HG03442 (cell line): ENCODE measurements at regions not wholly inside any gene's neighbourhood (a gene's known extent, or its start where the extent isn't known, plus 50 kb on each side); places are given as distances from the start of the nearest gene placed in this dataset.

Source experiments
- ATAC-seq: cut with Tn5 transposase; IDR thresholded peaks from one replicate; pipeline ENCODE4 v1.9.1; 2021; ENCODE audit warnings: mild to moderate bottlenecking, moderate library complexity; ENCODE audit not compliant: unreplicated experiment

DNA sequence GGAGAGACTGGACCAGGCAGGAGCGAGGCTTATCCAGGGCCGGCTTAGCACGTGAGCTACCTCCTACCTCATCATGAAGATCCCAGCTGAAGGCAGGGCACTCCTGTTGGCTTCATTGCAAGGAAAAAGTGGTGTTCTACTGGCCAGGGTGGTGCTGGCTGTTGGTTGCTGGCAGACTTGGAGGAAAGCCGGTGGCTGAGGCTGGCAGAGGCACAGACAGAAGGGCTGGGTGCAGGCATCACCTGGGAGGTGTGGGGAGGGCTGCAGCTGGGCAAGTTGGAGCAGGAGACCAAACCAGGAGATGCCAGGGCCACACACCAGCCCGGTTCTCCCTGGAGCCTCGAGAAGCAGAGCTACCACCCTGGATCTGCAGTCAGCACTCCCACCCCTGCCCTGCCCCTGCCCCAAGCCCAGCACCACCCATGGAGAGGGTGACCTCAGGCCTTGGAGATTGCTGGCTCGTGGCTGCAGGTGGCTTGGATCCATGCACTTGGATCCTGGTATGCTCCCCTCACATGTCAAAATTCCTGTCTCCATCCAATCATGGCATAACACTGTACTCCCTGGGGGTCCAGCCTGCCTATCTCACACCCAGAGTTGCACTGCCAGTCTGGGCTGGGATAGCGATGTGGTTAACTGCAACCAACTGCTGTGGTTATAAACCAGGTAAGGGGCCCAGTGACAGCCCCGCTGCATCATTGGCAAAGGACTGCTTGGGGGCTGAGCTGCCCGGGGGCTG is 49.7 kb downstream of the GLI2 start:
- ATAC-seq: no peak

DNA sequence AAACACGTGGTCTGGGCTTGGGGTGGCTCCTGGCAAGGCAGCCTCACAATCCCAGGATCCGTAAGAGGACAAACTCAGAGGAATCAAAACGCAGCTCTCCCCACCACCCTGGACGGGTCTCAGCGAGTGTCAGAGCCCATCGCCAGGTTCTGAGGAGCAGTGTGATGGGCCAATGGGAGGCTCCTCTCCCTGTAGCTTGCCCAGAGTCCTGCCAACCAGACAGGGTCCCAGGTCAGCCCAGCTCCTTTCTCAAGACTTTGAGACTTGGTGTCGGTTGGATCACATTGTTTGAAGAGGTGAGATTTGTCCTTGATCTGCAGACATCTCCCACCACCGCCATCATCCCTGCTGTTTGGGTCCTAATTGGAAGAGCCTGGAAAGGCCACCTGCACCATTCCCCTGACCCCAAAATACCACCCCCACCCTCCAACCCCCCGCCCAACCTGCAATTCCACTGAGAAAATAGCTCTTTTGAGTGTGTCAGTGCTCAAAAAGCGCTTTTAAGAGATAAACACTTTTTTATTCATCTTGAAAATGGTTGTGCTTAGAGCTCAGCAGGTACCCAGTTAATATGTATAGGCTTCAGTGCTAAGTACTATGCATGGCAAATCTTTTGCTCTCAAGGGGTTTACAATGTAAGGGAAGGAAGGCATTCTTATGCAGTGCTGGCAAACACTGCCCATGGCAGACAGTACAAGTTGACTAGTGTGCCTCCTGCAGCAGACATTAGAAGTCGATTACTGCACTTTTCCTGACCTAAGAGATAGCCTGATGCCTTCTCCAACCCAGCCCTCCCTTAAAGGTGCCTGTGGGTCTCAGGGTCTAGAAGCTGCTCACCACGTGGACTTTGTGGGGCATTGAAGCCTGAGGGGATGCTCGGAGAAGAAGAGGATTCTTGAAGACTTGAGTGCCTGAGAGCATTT is 50.6 kb downstream of the GLI2 start:
- no peak for ATAC-seq

DNA sequence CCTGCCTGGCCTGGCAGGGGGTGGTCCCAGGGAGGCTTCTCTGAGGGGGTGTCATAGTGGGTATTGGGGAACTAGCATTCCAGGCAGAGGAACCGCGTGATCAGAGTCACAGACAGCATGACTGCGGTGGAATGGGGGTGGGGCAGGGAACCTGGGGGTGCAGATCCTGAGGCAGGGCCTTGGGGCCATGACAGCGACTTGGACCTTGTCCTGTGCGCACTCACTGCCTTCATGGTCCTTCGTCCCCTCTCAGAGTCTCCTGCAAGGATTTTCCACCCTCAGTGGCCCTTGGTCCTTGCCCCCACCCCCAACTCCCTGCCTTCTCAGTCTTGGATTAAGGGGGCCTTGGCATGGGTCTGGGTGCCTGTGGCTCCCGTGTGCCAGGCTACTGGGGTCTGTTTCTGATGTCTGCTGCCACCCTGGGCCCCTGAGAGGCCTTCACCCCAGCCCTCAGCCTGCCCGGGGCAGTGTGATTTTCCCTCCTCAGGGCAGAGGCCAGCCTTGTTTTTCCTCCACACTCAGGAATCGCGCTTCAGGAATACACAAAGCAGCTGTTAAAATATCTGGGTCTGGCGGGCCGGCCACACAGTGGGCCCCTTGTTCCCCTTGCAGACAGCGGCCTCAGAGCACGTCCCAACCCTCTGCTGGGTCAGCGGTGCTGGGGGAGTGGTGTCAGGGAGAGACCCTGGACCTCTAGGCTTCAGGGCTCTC is 51.6 kb downstream of the GLI2 start:
- ATAC-seq: no peak

DNA sequence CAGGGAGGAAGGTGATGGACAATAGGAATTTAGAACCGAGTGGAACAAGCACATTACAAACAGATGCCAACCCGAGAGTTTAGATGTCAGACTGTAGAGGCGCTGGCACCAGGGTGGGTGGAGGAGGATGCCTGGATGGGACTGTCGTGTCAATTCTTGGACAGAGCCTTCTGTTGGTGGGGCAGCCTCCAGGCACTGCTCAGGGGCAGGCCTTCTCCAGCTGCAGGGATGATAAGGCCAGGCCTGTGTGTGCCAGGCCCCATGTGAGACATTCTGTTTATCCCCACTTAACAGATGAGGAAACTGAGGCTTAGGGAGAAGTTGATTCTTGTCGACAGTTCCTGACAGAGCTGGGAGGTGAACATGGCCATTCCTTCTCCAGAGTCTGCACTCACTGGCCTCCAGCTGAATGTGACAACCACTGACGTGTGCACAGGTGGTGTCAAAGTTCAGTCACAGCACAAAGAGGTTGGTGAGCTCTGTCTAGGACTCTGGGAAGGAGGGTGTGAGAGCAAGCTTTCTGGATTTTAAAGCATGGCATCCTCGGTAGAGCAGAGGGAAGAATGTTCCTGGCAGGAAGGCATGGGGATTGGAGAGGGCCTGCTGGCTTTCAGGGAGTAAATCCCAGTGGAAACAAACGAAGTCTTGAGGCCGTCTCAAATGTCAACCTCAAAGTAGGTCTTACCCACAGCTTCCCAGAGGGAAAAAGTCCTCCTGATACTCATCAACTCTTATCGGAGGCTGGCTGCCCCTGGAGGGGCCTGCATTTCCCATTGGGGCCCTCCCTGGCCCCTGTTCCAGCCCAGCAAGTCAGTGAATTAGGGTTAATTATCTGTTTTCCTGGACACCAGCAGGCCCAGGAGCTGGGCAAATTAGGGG is 52.4 kb downstream of the GLI2 start:
- ATAC-seq: no peak

DNA sequence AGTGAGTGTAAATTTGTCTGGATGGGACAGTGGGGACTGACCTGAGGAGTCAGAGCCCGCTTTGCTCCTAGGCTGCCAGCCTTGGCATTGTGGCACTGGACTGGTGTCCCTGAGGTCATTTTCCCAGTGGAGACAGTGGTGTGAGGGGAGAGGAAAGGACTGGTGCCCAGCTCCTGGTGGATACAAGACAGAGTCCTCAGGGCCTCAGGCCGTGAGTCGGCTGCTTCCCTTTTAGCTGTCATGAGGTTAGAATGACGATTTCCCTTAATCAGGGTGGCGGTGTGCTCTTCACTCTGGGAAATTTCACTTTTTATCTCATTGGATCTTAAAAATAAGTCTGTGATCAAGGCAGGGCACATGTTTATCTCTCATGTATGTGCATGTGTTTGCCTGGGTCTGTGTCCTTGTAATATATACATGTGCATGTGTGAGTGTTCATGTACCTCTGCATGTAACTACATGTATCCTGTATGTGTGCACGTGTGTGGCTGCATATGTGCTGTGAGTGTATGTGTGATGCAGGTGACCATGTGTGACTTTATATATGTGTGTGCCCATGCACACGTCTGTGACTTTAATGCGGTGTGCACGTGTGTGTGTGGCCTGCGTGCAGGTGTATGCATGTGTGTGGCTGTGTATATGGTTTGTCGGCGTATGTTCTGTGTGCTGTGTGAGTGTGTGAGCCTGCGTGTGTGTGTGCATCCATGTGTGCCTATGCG is 55.7 kb downstream of the GLI2 start:
- ATAC-seq: no peak

DNA sequence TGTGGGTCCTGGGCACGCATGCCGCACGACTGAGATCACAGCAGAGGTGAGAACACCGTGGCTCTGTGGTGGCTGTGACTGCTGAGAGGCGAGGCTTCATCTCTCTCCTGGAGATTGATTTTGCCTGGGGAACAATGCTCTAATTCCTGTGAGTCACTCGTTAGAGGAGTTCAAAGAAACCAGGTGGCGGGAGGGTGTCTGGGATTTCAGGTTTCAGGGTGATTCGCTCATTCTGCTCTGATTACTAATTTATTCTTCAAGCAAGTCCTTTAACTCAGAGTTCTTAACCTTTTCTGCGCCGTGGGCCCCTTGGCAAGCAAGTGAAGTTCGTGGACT is 56.3 kb downstream of the GLI2 start:
- no peak for ATAC-seq

DNA sequence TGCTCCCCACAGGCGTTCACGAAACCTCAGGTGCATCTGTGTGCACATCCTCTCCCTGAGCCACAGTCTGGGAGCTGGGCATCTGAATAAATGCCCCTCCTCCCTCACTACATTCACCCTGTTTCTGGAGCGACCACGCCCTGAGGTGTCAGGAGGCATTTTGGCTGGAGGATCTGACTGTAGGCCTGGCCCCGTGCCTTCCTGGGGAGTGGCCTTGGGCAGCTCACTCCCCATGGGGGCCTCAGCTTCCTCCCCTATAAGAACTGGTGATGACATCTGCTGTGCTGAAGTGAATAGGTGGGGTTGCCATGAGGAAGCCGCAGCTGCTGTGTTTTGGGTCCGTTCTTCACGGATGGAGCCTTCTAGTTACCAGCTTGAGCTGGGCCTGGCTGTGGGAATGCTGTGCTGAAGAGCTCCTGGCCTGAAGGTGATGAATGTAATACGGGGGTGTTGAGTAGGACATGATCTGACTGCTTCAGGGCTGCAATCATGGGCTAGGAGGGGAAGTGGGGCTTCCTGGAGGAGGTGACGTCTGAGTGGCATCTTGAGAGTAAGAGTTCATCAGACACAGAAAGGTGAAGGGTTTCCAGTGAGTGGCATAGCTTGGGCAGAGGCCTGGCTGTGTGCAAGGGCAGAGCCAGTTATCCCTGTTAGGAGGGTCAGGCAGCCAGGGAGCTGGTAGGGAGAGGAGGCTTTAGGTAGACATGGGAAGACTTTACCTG is 58.2 kb downstream of the GLI2 start:
- no peak for ATAC-seq

DNA sequence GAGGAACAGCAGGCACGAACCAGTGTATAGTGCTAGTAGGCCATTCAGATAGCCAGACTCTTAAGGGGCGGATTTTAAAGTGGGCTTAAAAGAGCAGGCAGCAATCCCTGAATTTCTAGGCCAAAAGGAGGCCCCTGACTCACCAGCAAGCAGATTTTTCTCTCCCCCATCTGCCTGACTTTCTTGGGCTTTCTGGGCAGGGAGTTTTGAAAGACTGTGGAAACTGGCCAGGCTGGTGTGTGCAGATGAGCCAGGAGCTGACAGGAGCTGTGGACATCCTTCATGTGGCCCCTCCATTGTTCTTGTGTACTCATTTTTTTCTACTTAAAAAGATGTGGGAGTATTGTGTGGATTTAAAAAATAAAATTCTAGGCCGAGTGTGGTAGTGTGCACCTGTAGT is 59.0 kb downstream of the GLI2 start:
- no peak for ATAC-seq

DNA sequence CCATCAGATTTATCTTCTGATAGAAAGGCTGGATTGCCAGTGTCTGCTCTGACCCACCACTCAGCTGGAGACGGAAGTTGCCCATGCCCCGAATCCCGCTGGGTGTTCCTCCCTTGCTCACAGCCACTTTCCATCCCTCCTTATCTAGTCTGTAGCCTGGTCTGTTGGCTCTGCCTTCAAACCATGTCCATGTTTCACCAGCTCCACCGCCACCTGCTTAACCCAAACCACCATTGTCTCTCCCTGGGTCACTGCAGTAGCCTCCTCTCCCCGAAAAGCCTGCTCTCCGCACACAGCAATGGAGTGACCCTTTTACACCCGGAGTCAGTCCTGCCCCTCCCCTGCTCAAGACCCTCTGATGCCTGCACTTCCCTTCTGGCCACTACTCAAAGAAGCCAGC is 60.4 kb downstream of the GLI2 start:
- ATAC-seq: no peak

DNA sequence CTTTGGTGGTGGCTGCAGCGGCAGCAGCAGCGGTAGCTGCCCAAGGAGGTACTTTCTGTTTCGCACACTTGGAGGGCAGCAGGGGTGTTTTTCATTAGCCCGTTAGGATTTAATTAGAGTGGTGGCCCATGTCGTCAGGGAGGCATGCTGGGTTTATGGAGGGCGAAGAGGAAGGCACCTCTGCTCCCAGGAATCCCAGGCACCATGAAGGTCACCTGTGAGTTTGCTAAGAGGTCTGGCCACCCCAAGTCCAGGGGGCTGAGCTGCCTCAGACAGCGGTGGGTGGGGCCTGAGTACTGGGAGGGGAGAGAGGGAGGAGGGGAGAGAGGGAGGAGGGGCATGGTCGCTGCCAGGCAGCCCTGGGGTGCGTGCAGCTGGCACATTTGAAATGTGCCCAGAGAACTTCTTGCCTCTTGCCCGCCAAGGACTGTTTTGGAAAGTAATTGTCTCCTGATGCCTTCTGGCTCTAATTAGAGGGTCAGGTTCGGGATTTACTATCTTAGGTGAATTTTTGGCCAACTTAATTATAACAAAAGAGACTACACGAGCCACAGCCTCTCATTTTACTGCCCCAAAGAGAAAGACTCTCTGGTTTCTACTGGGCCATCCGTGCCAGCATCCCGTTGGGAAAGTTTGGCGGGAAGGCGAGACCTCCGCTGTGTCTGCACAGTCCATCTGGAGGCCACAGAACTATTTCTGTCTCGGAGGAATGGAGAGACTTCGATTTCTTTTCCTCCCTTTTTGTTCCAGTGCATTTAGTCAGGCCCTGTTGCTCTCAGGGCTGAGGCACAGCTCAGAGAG is 62.0 kb downstream of the GLI2 start:
- no peak for ATAC-seq

DNA sequence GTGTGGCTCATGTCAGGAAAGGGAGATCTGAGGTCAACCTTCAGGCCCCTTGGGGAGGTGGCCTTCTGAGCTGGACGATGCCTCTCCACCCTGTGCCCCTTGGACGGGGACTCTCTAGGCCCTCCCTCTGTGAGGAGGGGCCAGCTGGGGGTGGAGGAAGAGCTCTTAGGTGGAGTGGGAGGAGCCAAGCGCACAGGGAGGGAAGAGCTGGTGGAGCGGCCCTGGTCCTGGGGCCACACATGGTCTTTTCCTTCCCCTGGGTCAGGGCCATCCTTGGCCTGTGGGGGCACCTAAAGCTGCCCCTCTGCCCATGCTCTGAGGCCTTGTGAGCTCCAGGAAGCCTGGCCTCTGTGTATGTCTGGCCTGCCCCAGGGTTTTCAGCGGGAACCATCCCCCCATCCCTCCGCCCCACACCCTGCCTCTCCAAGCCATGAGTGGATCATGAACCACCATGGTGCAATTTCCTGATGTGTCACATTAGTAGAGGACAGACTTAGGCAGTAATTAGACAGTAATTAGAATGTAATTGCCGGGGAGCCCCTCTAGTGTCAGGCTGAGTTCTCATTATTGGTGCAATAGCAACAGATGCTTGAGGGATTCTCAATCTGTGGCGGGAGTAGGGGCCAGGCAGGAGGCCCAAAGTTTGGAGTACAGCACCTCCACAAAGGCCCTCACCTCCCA is 63.0 kb downstream of the GLI2 start:
- no peak for ATAC-seq

DNA sequence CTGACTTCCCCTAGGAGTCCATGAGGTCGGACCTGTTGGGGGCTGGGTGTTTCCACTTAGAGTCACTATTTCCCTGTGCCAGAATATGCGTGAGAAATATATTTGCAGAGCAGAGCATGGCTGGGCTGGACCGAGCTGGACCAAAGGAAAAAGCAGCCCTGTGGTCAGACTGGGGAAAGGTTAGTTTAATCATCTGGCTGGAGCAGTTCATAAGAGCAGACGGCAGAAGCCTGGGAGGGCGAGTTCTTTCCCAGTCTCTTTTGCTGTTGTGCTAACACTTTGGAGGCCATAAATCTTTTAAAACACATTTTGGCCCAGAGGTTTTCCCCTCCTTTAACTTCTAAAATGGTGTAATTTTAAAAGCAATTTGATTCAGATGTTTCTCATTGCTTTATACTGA is 66.5 kb downstream of the GLI2 start:
- ATAC-seq: no peak

DNA sequence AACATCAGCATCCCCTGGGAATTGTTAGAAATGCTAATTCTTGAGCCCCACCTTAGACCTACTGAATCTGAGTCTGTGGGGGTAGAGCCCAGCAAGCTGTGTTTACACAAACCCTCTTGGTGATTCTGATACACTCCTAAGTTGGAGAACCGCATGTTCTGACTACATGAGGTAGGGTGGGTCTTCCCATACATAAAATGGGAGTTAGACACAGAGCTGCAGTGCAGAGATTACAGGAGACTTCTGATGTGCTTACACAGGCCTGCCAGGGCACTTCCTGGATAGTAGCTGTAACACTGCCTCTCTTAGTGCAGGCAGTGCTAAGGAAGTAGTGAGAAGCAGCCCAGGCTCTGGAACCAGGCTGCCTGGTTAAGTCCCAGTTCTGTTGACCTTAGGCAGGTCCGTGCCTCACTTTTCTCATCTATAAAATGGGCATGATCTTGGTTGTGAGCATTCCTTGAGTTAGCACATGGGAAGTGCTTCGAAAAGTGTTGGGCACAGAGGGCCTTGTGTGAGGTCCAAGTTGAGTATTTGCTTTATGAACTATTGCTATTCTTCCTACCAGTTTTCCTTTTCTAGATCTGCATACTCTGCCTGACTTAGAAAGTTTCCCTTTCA is 67.3 kb downstream of the GLI2 start:
- ATAC-seq: no peak

DNA sequence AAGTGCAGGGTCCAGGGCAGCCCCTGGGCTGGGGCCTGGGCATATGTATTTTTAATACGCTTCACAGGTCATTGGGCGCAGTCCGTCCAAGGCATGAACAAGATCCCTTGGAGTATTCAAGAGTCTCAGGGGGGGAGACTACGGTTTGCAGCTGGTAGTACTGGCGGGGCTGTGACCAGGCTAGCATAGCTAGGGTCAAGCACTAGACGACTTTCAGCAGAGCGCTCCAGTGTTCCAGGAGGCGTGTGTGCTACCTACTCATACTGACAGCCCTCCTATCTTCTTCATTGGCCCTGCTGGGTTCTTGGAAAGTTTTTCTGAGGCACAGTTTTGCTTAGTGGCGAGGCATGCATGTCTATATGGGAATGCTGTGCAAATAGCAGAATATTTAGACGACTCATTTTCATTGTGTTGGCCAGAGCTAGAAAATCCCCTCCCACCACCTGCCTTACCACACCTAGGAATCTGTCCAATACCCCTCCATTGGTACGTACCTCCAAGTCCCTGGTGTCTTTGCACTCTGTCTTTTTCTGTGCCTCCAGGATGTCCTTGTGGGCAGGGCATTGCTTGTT is 68.2 kb downstream of the GLI2 start:
- no peak for ATAC-seq

DNA sequence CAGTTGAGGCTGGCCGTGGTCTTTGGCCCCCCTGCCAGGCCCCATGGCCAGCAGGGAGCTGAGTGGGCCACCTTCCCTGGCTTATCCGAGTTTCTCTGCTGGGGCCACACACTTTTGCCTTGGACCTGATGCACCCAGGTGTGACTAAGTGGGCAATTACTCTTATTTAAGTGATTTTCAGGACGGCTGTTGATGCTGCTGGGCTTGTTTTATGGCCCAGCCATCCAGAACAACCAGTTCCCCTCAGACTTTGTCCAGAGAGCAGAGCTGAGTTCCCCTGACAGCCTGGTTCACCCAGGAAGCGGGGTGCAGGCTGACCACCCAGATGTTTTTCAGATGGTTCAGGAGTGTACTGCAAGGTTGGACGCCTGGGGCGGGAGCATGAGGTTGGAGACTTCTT is 68.8 kb downstream of the GLI2 start:
- no peak for ATAC-seq

DNA sequence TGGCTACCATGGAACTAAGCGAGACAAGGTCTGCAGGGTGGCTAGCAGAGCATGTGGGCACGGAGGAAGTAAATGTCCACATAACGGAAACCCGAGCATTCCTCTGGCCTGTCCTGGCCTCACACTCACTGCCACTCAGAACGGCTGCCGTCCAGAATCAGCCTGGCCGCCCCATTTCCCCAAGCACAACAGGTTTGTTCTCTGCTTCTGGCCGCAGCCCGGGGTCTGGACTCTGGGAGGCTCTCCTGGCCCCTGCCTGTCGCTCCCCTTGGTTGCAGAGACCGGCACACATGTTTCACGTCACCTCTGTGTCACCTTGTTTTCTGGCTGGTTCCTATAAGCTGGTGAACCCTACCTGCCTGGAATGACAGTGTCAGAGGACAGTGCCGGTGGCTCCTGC is 69.3 kb downstream of the GLI2 start:
- no peak for ATAC-seq

DNA sequence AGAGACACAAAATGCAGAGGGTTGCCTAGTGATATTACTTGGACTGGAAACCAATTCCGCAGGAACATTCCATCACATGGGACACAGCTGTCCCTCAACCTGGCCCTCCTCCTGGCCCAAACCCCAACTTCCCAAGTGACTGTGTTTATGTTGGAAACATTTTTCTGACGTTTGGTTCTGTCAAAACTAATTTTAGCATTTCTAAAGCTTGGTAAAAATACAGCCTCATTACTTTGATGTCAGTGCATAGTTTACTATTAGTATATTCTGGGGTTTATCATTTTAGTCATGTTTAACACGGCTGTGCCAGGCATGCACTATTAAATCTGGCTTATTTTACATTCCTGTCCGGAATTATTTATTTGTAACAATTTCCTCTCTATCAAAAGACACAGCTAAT is 69.9 kb downstream of the GLI2 start:
- ATAC-seq: no peak
